ENCODE measurements at regions not wholly inside any gene's neighbourhood (a gene's known extent, or its start where the extent isn't known, plus 50 kb on each side); places are given as distances from the start of the nearest gene placed in this dataset.
"Not testable (repeated sequence)": the region's sequence is repeated elsewhere in the genome, so short reads cannot be mapped to it uniquely, and the experiment has no call there.

DNA sequence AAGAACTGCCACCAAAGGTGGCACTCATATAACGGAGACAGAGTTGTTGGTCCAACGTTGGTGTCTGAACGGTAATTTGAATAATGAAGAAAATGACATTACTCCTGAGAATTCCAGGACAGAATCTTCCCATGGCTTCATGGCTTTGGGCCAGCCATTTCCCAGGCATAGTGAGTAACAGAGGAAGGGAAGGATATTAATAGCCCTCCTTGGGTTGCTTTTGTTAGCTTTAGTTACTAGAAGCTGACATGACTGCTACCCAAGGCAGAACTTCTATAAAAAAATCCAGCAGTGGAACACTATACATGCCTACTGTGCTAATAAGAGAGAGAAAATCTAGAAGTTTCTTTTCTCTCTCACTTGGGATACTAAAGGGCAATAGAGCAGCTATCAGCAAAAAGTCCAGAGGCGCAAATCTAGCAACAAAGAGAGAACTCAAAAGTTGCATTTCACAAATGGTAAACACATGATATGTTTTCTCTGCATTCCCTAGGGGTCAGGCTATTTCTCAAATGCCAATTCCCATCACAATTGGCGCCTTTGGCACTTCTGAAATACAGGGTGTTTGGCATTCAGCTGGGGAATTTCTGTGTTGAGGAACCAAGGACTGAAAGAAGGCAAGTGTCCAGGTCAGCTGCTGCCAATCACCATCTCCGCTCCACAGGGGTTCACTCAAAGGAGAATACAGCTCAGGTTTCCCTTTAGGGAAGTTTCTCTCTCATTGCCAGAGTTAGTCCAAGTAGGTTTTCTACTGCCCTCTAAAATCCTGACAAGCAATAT is 160.8 kb upstream of the KYNU start:
- no peak overlapping the region for H3K4me3 ChIP-seq (ENCODE audit: low read length in 2 of 2)
- no peak overlapping the region for H3K27ac ChIP-seq (ENCODE audit: low read depth, low read length)
- H3K4me1 ChIP-seq (ENCODE audit: insufficient read depth, low read length): no peaks in the 10 kb centered on the region
- no peaks in the 10 kb centered on the region for H3K27me3 ChIP-seq (ENCODE audit: insufficient read depth, low read length)
- no peak for DNase-seq
- H3K36me3 ChIP-seq (ENCODE audit: insufficient read depth, low read length): no peaks in the 10 kb centered on the region
- H3K36me3 Mint-ChIP-seq: no peaks in the 10 kb centered on the region
- no peak overlapping the region for H3K4me3 Mint-ChIP-seq
- intact Hi-C loops (cut with micrococcal nuclease): no loop called here
- H3K9me3 ChIP-seq (ENCODE audit: control insufficient read depth in 1 of 2, low read length in 2 of 2): no peaks in the 10 kb centered on the region
- ChIA-PET POLR2A (ENCODE audit: partially characterized antibody) (no interaction called here), CTCF (ENCODE audit: partially characterized antibody) (no interaction called here)
- no peaks in the 10 kb centered on the region for H3K4me1 Mint-ChIP-seq
- H3K9me3 Mint-ChIP-seq: peaks cover 0 to 9% (median 4%) of the 10 kb centered on the region in 8 donors
- no peaks in the 10 kb centered on the region for H3K27me3 Mint-ChIP-seq
- H3K27ac Mint-ChIP-seq: no peak overlapping the region

DNA sequence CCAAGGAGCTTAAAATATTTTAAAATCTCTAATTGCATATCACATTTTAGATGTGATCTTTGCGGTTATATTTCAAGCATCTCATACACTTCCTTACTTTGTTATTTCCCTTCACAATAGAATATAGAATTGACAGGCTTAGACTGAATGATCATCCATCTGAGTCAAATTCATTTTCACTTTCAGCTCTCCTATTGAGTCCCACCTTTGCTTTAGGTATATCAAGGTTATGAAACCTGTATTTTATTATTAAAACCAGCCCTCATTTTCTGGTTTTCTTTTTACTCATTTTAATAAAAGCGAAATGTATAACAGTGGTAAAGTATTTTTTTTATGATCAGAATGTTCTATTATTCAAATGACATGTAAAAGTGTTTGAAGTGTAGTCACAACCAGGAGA is 162.9 kb upstream of the KYNU start:
- intact Hi-C loops (cut with micrococcal nuclease): no loop called here
- Histone ChIP-seq H3K27ac (ENCODE audit: low read depth, low read length) (no peak overlapping the region), H3K9me3 (ENCODE audit: control insufficient read depth in 1 of 2, low read length in 2 of 2) (no peaks in the 10 kb centered on the region), H3K27me3 (ENCODE audit: insufficient read depth, low read length) (no peaks in the 10 kb centered on the region), H3K4me1 (ENCODE audit: insufficient read depth, low read length) (no peaks in the 10 kb centered on the region), H3K36me3 (ENCODE audit: insufficient read depth, low read length) (no peaks in the 10 kb centered on the region), H3K4me3 (ENCODE audit: low read length in 2 of 2) (no peak overlapping the region)
- POLR2A ChIA-PET (ENCODE audit: partially characterized antibody): no interaction called here
- no peak for DNase-seq
- Mint-ChIP-seq H3K27me3 (no peaks in the 10 kb centered on the region), H3K9me3 (peaks cover 0 to 9% (median 4%) of the 10 kb centered on the region in 8 donors), H3K4me1 (no peaks in the 10 kb centered on the region), H3K36me3 (no peaks in the 10 kb centered on the region), H3K27ac (no peak overlapping the region), H3K4me3 (no peak overlapping the region)
- CTCF ChIA-PET (ENCODE audit: partially characterized antibody): no interaction called here

DNA sequence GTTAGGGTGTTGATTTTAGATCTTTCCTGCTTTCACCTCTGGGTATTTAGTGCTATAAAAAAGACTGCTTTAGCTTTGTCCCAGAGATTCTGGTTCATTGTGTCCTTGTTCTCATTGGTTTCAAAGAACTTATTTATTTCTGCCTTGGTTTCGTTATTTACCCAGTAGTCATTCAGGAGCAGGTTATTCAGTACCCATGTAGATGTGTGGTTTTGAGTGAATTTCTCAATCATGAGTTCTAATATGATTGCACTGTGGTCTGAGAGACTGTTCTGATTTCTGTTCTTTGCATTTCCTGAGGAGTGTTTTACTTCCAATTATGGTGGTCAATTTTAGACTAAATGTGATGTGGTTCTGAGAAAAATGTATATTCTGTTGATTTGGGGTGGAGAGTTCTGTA is 167.1 kb upstream of the KYNU start:
- H3K27ac Mint-ChIP-seq: no peak overlapping the region
- H3K9me3 Mint-ChIP-seq: peaks cover 0 to 9% (median 4%) of the 10 kb centered on the region in 8 donors
- H3K4me1 Mint-ChIP-seq: no peaks in the 10 kb centered on the region
- Histone ChIP-seq H3K27ac (ENCODE audit: low read depth, low read length) (no peak overlapping the region), H3K36me3 (ENCODE audit: insufficient read depth, low read length) (no peaks in the 10 kb centered on the region), H3K4me1 (ENCODE audit: insufficient read depth, low read length) (no peaks in the 10 kb centered on the region), H3K4me3 (ENCODE audit: low read length in 2 of 2) (no peak overlapping the region), H3K9me3 (ENCODE audit: control insufficient read depth in 1 of 2, low read length in 2 of 2) (no peaks in the 10 kb centered on the region), H3K27me3 (ENCODE audit: insufficient read depth, low read length) (no peaks in the 10 kb centered on the region)
- DNase-seq: no peak
- H3K4me3 Mint-ChIP-seq: no peak overlapping the region
- ChIA-PET POLR2A (ENCODE audit: partially characterized antibody) (no interaction called here), CTCF (ENCODE audit: partially characterized antibody) (no interaction called here)
- intact Hi-C loops (cut with micrococcal nuclease): no loop called here
- no peaks in the 10 kb centered on the region for H3K27me3 Mint-ChIP-seq
- H3K36me3 Mint-ChIP-seq: no peaks in the 10 kb centered on the region

GRCh38 chr2:142707318-142707717 is 170.1 kb upstream of the KYNU start:
- DNase-seq: no peak
- no peak overlapping the region for H3K27ac ChIP-seq (ENCODE audit: low read depth, low read length)

DNA sequence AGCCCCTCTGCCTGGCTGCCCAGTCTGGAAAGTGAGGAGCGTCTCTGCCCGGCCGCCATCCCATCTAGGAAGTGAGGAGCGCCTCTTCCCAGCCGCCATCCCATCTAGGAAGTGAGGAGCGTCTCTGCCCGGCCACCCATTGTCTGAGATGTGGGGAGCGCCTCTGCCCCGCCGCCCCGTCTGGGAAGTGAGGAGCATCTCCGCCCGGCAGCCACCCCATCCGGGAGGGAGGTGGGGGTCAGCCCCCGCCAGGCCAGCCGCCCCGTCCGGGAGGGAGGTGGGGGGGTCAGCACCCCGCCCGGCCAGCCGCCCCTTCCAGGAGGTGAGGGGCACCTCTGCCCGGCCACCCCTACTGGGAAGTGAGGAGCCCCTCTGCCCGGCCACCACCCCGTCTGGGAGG is 175.1 kb upstream of the KYNU start:
- H3K36me3 ChIP-seq (ENCODE audit: insufficient read depth, low read length); DNase-seq; H3K4me3 Mint-ChIP-seq; H3K27ac ChIP-seq (ENCODE audit: low read depth, low read length); POLR2A ChIA-PET (ENCODE audit: partially characterized antibody); H3K9me3 ChIP-seq (ENCODE audit: control insufficient read depth in 1 of 2, low read length in 2 of 2); H3K4me1 Mint-ChIP-seq; H3K4me1 ChIP-seq (ENCODE audit: insufficient read depth, low read length); H3K4me3 ChIP-seq (ENCODE audit: low read length in 2 of 2); H3K27ac Mint-ChIP-seq; CTCF ChIA-PET (ENCODE audit: partially characterized antibody); H3K27me3 Mint-ChIP-seq; H3K36me3 Mint-ChIP-seq; H3K27me3 ChIP-seq (ENCODE audit: insufficient read depth, low read length); intact Hi-C loops (cut with micrococcal nuclease): not testable (repeated sequence)
- H3K9me3 Mint-ChIP-seq: peaks cover 2 to 12% (median 3%) of the 10 kb centered on the region in 8 donors

More at GRCh38 chr2:142707318-142707717, 170.1 kb upstream of the KYNU start:
- intact Hi-C loops (cut with micrococcal nuclease): no loop called here
- ChIA-PET POLR2A (ENCODE audit: partially characterized antibody) (no interaction called here), CTCF (ENCODE audit: partially characterized antibody) (no interaction called here)
- Histone ChIP-seq H3K4me3 (ENCODE audit: low read length in 2 of 2) (no peak overlapping the region), H3K4me1 (ENCODE audit: insufficient read depth, low read length) (no peaks in the 10 kb centered on the region), H3K9me3 (ENCODE audit: control insufficient read depth in 1 of 2, low read length in 2 of 2) (no peaks in the 10 kb centered on the region), H3K36me3 (ENCODE audit: insufficient read depth, low read length) (no peaks in the 10 kb centered on the region), H3K27me3 (ENCODE audit: insufficient read depth, low read length) (no peaks in the 10 kb centered on the region)
- Mint-ChIP-seq H3K27me3 (no peaks in the 10 kb centered on the region), H3K4me3 (peak overlapping the region in 1 of 8 donors; percentile 36), H3K9me3 (peaks cover 0 to 9% (median 2%) of the 10 kb centered on the region in 8 donors), H3K4me1 (no peaks in the 10 kb centered on the region), H3K27ac (no peak overlapping the region), H3K36me3 (no peaks in the 10 kb centered on the region)

- DNase-seq; CTCF ChIA-PET (ENCODE audit: partially characterized antibody); H3K4me3 Mint-ChIP-seq; H3K27ac Mint-ChIP-seq; H3K36me3 Mint-ChIP-seq; H3K36me3 ChIP-seq (ENCODE audit: insufficient read depth, low read length); H3K4me1 ChIP-seq (ENCODE audit: insufficient read depth, low read length); H3K4me1 Mint-ChIP-seq; H3K4me3 ChIP-seq (ENCODE audit: low read length in 2 of 2); H3K27me3 ChIP-seq (ENCODE audit: insufficient read depth, low read length); H3K27ac ChIP-seq (ENCODE audit: low read depth, low read length); H3K27me3 Mint-ChIP-seq; POLR2A ChIA-PET (ENCODE audit: partially characterized antibody); intact Hi-C loops (cut with micrococcal nuclease); H3K9me3 ChIP-seq (ENCODE audit: control insufficient read depth in 1 of 2, low read length in 2 of 2): not testable (repeated sequence)
- H3K9me3 Mint-ChIP-seq: peaks cover 0 to 17% (median 4%) of the 10 kb centered on the region in 8 donors
These were observed 181.9 kb upstream of the KYNU start for GRCh38 chr2:142695350-142696257.

- intact Hi-C loops (cut with micrococcal nuclease): no loop called here
- CTCF ChIA-PET (ENCODE audit: partially characterized antibody): no interaction called here
- Mint-ChIP-seq H3K36me3 (no peaks in the 10 kb centered on the region), H3K4me1 (no peaks in the 10 kb centered on the region), H3K4me3 (no peak overlapping the region), H3K27ac (no peak overlapping the region), H3K27me3 (no peaks in the 10 kb centered on the region), H3K9me3 (peaks cover 0 to 12% (median 3%) of the 10 kb centered on the region in 8 donors)
- no peaks in the 10 kb centered on the region for H3K9me3 ChIP-seq (ENCODE audit: control insufficient read depth in 1 of 2, low read length in 2 of 2)
- no peaks in the 10 kb centered on the region for H3K36me3 ChIP-seq (ENCODE audit: insufficient read depth, low read length)
- H3K4me3 ChIP-seq (ENCODE audit: low read length in 2 of 2): no peak overlapping the region
- POLR2A ChIA-PET (ENCODE audit: partially characterized antibody): no interaction called here
- H3K27me3 ChIP-seq (ENCODE audit: insufficient read depth, low read length): no peaks in the 10 kb centered on the region
- no peaks in the 10 kb centered on the region for H3K4me1 ChIP-seq (ENCODE audit: insufficient read depth, low read length)
- no peak for DNase-seq
- H3K27ac ChIP-seq (ENCODE audit: low read depth, low read length): no peak overlapping the region
These were observed 183.2 kb upstream of the KYNU start for GRCh38 chr2:142694282-142694681.

Data from CD4-positive, alpha-beta memory T cell (primary cell).